HG02973 (cell line): ENCODE measurements at regions not wholly inside any gene's neighbourhood (a gene's known extent, or its start where the extent isn't known, plus 50 kb on each side); places are given as distances from the start of the nearest gene placed in this dataset.
"Not testable (repeated sequence)": the region's sequence is repeated elsewhere in the genome, so short reads cannot be mapped to it uniquely, and the experiment has no call there.

ENCODE experiments used
- ATAC-seq: cut with Tn5 transposase; IDR thresholded peaks from one replicate; pipeline ENCODE4 v1.9.1; 2021; ENCODE audit warnings: moderate library complexity; ENCODE audit not compliant: unreplicated experiment

GRCh38 chr21:16455526-16455925, 725.7 kb downstream of the USP25 start:
- ATAC-seq, result no peak

- ATAC-seq, result no peak
Observed at GRCh38 chr21:16455978-16456377, 726.2 kb downstream of the USP25 start.

- ATAC-seq, result no peak
Observed at GRCh38 chr21:16457498-16457897, 727.7 kb downstream of the USP25 start.

DNA sequence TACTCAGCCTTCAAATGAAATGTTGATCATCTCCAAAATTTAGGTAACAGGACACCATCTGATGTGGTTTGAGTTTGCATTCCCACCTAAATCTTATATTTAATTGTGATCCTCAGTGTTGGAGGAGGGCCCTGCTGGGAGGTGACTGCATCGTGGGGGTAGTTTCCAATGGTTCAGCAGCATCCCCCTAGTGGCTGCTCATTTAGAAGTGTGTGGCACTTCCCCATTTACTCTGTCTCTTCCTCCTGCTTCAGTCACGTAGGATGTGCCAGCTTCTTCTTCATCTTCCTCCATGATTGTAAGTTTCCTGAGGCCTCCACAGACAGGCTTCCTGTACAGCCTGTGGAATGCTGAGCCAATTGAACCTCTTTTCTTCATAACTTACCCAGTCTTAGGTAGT, 731.2 kb downstream of the USP25 start:
- ATAC-seq, result no peak

GRCh38 chr21:16464211-16464889, 734.6 kb downstream of the USP25 start:
- not testable (repeated sequence) for ATAC-seq

DNA sequence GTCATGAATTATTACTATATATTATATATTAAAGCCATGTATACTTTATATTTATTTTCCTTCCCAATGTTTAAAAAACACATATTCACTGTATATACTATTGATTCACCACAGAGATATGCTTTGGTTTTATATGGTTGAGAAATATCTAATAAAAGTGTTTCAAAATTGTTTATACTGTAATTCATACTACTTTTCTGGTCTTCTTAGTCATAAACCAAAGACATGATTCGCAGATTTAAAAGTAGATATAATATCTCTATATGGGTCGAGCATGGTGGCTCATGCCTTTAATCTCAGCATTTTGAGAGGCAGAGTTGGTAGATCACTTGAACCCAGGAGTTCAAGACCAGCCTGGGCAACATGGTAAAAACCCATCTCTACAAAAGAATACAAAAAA, 738.4 kb downstream of the USP25 start:
- ATAC-seq, result no peak

DNA sequence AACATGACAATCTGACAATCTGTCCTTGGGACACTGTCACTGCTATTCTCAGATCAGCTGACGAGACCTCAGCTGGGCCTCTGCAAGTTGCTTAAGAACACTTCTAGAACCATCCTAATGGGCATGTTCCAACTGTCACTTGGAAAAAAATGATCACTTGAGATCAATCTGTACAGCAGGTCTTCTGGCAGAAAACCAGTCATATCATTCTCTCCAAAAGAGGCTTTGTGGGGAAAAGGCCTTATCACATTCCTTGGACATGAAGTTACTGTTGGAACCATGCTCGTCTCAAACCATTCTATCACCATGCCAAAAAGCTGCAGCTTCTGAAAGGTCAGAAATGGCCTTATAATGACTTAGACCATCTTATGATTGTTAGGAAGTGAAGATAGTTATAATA, 744.2 kb downstream of the USP25 start:
- no peak for ATAC-seq

DNA sequence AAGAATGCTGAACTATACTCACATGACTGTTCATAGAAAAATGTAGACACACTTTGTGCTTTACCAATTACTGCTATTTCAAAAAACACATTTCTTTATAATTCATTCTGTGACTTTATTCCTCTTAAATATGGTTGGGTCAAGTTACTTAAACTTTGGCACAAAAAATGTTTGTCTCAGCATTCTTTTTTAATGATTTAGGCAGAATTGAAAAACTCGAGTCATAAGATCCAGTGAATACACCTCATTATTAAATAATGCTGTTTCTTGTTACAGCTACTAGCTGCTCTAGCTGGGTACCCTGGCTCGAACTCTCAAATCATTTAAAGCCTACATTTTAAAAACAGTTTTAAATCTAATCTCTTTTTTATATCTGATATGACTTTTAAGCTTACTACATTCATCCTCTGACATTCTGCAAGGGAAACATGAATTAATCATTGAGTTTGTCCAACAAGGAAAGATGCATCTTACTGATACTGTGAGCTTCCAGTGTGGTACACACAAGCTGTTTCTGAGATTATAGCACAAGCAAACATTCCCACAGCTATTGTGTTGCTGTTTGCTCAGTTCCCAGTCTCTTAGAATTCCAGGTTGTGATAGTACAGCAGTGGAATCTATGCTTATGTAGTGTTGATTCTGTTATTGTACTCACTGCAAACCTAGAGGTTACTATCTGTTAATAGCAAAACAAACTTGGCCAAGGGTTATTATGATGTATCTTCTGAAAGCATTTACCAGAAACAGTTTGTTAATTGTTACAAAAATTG, 746.5 kb downstream of the USP25 start:
- no peak for ATAC-seq

DNA sequence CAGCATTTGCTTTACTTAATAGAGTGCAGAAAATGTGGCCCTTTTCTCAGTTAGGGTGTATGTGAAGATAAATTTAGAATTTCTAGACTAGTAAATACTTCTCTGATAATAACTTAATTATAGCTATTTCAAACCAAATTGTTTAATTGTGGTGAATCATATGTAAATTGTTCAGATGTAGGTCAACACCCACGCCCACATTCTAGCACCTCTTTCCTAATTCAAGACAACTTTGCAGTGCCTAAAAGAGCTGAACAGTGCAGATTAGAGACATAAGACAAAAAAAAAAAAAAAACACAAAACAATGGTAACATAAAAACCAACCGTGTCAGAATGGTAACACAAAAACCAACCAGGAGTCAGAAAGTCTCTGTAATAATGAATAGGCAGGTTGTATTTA, 758.3 kb downstream of the USP25 start:
- no peak for ATAC-seq

- no peak for ATAC-seq
Observed at GRCh38 chr21:16492356-16492755, 762.6 kb downstream of the USP25 start.

- no peak for ATAC-seq
Observed at GRCh38 chr21:16492892-16493291, 763.1 kb downstream of the USP25 start.

DNA sequence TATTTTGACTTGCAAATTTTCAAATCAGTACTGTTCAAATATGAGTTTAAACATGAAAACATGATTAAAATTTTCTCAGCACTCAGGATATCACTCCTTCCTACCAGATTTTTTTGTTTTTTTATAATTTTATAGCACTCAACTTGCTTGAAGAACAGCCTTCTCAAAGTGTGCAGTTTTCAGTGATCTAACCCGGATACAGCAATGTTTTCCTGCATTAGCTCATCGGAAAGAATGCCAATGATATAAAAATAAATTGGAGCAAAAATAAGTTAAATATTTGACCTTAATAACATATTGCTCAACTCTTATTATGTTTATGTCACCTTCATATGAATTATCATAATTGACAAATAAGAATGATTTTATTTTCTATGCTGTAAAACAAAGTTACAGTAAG, 766.8 kb downstream of the USP25 start:
- no peak for ATAC-seq

DNA sequence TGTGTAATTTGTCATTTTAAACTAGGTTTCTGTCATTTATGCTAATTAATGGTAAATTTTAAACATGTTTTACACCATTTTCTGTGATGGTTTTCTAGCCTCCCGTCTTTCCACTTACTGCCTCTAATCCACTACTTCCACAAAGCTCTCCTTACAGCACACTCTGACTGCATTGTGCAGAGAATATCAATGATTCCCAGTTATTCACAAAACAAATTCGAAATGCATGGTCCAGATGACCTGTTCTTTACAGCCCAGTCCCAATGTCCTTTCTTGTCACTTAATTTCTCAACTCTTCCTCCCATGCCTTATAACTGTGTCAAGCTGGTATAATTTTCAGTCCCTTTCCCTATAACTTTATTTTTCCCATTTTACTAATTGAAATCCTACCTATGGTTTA, 770.5 kb downstream of the USP25 start:
- no peak for ATAC-seq

GRCh38 chr21:16502273-16502672, 772.5 kb downstream of the USP25 start:
- no peak for ATAC-seq

DNA sequence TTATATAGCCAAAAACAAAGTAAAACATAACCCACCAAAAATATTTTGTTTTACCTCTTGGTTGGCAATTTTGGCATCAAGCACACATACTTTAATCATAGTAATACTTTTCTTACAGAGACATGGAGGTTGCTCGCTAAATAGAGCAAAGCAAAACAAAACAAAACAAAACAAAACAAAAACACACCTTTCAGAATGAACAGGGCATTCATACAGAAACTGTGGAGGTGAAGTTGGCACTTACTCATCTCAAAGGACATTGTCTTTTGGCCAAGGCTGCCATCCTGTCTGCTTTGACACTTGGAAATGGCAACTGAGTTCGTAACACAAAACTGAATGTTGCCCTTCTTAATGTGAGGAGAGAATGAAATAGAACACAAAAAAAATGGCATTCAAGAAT, 773.1 kb downstream of the USP25 start:
- ATAC-seq, result no peak

- ATAC-seq, result no peak
Observed at GRCh38 chr21:16504281-16504680, 774.5 kb downstream of the USP25 start.

GRCh38 chr21:16504766-16505165, 775.0 kb downstream of the USP25 start:
- no peak for ATAC-seq

DNA sequence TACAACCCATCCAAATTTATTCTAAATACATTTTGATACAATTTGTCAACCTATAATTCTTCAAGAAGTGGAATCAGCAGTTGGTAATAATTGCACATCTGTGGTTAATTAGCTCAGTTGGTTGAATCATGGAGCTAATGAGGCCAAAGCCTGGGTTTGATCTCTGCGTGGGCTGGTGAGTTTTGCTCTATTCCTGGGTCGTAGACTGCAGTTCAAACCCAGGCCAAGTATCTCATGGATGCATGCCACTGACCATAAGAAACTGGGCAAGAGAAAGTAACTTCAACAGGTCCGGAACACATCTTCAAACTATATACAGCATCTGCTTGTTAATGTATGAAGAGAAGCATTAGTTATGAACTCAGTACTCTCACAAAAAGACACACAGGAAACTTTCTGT, 779.7 kb downstream of the USP25 start:
- no peak for ATAC-seq

DNA sequence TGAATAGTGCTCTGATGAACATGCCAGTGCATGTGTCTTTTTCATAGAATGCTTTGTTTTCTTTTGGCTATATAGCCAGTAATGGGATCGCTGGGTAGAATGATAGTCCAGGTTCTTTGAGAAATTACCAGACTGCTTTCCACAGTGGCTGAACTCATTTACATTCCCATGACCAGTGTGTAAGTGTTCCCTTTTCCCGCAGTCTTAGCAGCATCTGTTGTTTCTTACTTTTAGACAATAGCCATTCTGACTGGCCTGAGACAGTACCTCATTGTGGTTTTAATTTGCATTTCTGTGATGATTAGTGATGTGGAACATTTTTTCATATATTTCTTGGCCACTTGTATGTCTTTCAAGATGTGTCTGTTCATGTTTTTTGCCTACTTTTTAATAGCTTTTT, 784.5 kb downstream of the USP25 start:
- ATAC-seq, result no peak

DNA sequence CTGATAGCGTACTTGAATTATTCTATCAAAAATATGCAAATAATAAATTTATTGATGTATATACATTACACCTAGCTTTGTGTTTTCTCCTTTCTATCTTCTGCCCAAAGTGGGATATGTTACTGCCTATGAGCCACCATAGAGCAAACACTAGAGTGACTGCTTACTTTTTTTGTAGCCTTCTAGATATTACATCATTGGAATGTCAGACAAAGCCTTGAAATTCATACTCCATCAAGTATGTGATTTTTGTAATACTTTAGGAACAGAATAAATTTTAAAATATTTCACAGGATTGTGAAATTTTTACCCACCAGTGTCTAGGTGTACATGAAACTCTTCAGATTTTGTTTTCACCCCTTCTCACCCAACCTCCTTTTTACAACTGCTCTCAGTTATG, 787.6 kb downstream of the USP25 start:
- ATAC-seq, result no peak

DNA sequence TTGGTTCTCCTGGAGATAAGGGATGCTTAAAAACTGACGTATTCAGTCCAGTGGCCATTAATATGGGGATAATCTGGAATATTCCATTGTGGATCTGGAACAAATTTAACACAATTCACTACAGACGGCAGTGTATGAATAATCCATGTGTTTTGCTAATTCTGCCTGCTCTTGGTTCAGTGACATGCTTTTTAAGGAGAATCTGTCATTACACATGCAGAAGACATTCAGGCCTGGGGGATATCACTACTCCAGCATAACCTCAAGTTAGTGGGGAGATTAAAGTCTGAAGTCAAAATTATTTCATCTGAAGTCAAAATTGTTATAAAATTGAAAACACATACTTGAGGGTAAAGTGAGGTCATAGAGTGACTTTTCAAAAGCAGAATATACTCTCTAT, 789.3 kb downstream of the USP25 start:
- no peak for ATAC-seq

- no peak for ATAC-seq
Observed at GRCh38 chr21:16519644-16520043, 789.9 kb downstream of the USP25 start.

- ATAC-seq, result no peak
Observed at GRCh38 chr21:16522548-16522947, 792.8 kb downstream of the USP25 start.
